Natural killer cell (primary cell): ENCODE measurements at regions not wholly inside any gene's neighbourhood (a gene's known extent, or its start where the extent isn't known, plus 50 kb on each side); places are given as distances from the start of the nearest gene placed in this dataset.

Experiments
- ATAC-seq, 3 donors: fragments of 150-1000 bp in 2 of 3; fragments of 200-7000 bp in 1 of 3; cut with Tn5 transposase; 1 replicate in 1 of 3; 2 replicates in 2 of 3; pipeline ENCODE4 v1.10.0; 2021; ENCODE audit warnings: mild to moderate bottlenecking in 2 of 3, moderate library complexity in 2 of 3
- DNase-seq, 2 donors: peaks; one replicate each; pipeline versions ENCODE4 v3.0.0 to v3.0.0-alpha.2; 2013 to 2021; ENCODE audit warnings: mixed read lengths in 1 of 2
- H3K27ac ChIP-seq: one replicate; pipeline ENCODE4 v1.5.1; 2013; ENCODE audit warnings: mild to moderate bottlenecking, low read length
- H3K27me3 ChIP-seq: one replicate; pipeline ENCODE4 v1.6.1; 2013; ENCODE audit warnings: low read length; ENCODE audit not compliant: control insufficient read depth, insufficient read depth
- H3K36me3 ChIP-seq: one replicate; pipeline ENCODE4 v1.6.1; 2013; ENCODE audit warnings: low read length; ENCODE audit not compliant: control insufficient read depth, insufficient read depth
- H3K4me1 ChIP-seq: one replicate; pipeline ENCODE4 v1.6.1; 2013; ENCODE audit warnings: low read length; ENCODE audit not compliant: control insufficient read depth, insufficient read depth
- H3K4me3 ChIP-seq: one replicate; pipeline ENCODE4 v1.5.1; 2013; ENCODE audit warnings: low read length
- H3K9me3 ChIP-seq: one replicate; pipeline ENCODE4 v1.6.1; 2013; ENCODE audit warnings: low read length; ENCODE audit not compliant: control insufficient read depth, insufficient read depth
- H3K27ac Mint-ChIP-seq, 2 donors: one replicate each; pipeline ENCODE4 v1.8.0; 2022; ENCODE audit warnings: mild to moderate bottlenecking in 2 of 2, mixed read lengths in 2 of 2, moderate library complexity in 1 of 2
- H3K27me3 Mint-ChIP-seq, 2 donors: one replicate each; pipeline ENCODE4 v1.8.0; 2022; ENCODE audit warnings: low read depth in 2 of 2, mixed read lengths in 2 of 2
- H3K36me3 Mint-ChIP-seq: one replicate; pipeline ENCODE4 v1.8.0; 2022; ENCODE audit warnings: mixed read lengths
- H3K4me1 Mint-ChIP-seq, 2 donors: one replicate each; pipeline ENCODE4 v1.8.0; 2022; ENCODE audit warnings: mixed read lengths in 2 of 2
- H3K4me3 Mint-ChIP-seq: one replicate; pipeline ENCODE4 v1.8.0; 2022; ENCODE audit warnings: mild to moderate bottlenecking, moderate library complexity, mixed read lengths
- H3K9me3 Mint-ChIP-seq, 2 donors: one replicate each; pipeline ENCODE4 v1.8.0; 2022; ENCODE audit warnings: mixed read lengths in 2 of 2
- CTCF ChIP-seq: fragments of 200-600 bp; IDR thresholded peaks from one replicate; pipeline ENCODE4 v1.8.0; 2022; ENCODE audit warnings: antibody characterized with exemption
- WGBS: methylation state at CpG from one replicate; pipeline ENCODE4 v1.1.7; 2013; ENCODE audit warnings: missing lambda C conversion rate; ENCODE audit not compliant: insufficient coverage; 5-methylcytosine and 5-hydroxymethylcytosine counted together
- intact Hi-C: fragments of 100-400 bp; cut with micrococcal nuclease; formaldehyde crosslinking; loops from one replicate; pipeline ENCODE4 v1.14.2; 2022

GRCh38 chr11:22430141-22430541 is 92.0 kb downstream of the SLC17A6 start:
- no peak overlapping the region for H3K27ac Mint-ChIP-seq
- WGBS: 89% methylated on average over 2 of the region's 3 CpGs
- no peaks in the 10 kb centered on the region for H3K4me1 Mint-ChIP-seq
- H3K27ac ChIP-seq: no peak overlapping the region
- no peaks in the 10 kb centered on the region for H3K4me1 ChIP-seq
- peaks cover 15% of the 10 kb centered on the region for H3K27me3 ChIP-seq
- intact Hi-C loops: no loop called here
- H3K36me3 Mint-ChIP-seq: no peaks in the 10 kb centered on the region
- no peaks in the 10 kb centered on the region for H3K36me3 ChIP-seq
- no peak for ATAC-seq
- peaks cover 2 to 3% of the 10 kb centered on the region in 2 donors for H3K9me3 Mint-ChIP-seq
- no peak for DNase-seq
- no peak for TF ChIP-seq CTCF
- H3K9me3 ChIP-seq: no peaks in the 10 kb centered on the region
- H3K27me3 Mint-ChIP-seq: peaks cover 8 to 17% of the 10 kb centered on the region in 2 donors
- H3K4me3 Mint-ChIP-seq: no peak overlapping the region
- H3K4me3 ChIP-seq: no peak overlapping the region
